Parathyroid adenoma (tissue), 2 donors: ENCODE measurements at regions not wholly inside any gene's neighbourhood (a gene's known extent, or its start where the extent isn't known, plus 50 kb on each side); places are given as distances from the start of the nearest gene placed in this dataset.
A peak's percentile ranks its signal among the peaks of the same experiment; 100 is the strongest.

ENCODE experiments used
- H2AFZ ChIP-seq: fragments of 300-600 bp; sonication (generic); one replicate; pipeline ENCODE4 v1.7.0; 2017; ENCODE audit warnings: antibody characterized with exemption, mild to moderate bottlenecking
- H3K27ac ChIP-seq: fragments of 300-600 bp; sonication (generic); one replicate; pipeline ENCODE4 v1.7.0; 2017
- H3K27me3 ChIP-seq: fragments of 300-600 bp; sonication (generic); one replicate; pipeline ENCODE4 v1.7.0; 2017; ENCODE audit warnings: low read length; ENCODE audit not compliant: control insufficient read depth, insufficient read depth
- H3K36me3 ChIP-seq: fragments of 300-600 bp; sonication (generic); one replicate; pipeline ENCODE4 v1.7.0; 2017; ENCODE audit warnings: low read length; ENCODE audit not compliant: control insufficient read depth, insufficient read depth
- H3K4me1 ChIP-seq: fragments of 300-600 bp; sonication (generic); one replicate; pipeline ENCODE4 v1.7.0; 2017; ENCODE audit warnings: control low read depth
- H3K4me2 ChIP-seq: fragments of 300-600 bp; sonication (generic); one replicate; pipeline ENCODE4 v1.7.0; 2017; ENCODE audit warnings: low read length
- H3K4me3 ChIP-seq: fragments of 300-600 bp; sonication (generic); one replicate; pipeline ENCODE4 v1.7.0; 2017; ENCODE audit warnings: low read depth, low read length
- H3K79me2 ChIP-seq: fragments of 300-600 bp; sonication (generic); one replicate; pipeline ENCODE4 v1.7.0; 2017; ENCODE audit warnings: control low read depth
- H3K9ac ChIP-seq: fragments of 300-600 bp; sonication (generic); one replicate; pipeline ENCODE4 v1.7.0; 2017; ENCODE audit warnings: mild to moderate bottlenecking
- H3K9me3 ChIP-seq: fragments of 300-600 bp; sonication (generic); one replicate; pipeline ENCODE4 v1.7.0; 2017; ENCODE audit warnings: low read length; ENCODE audit not compliant: control insufficient read depth
- TF ChIP-seq, protein P1 (sequence below): fragments of 300-600 bp; sonication (generic); IDR thresholded peaks from one replicate; pipeline ENCODE4 v1.7.0; 2017; ENCODE audit warnings: antibody characterized with exemption, mild to moderate bottlenecking
- donor health status: primary hyperparathyroidism.

DNA sequence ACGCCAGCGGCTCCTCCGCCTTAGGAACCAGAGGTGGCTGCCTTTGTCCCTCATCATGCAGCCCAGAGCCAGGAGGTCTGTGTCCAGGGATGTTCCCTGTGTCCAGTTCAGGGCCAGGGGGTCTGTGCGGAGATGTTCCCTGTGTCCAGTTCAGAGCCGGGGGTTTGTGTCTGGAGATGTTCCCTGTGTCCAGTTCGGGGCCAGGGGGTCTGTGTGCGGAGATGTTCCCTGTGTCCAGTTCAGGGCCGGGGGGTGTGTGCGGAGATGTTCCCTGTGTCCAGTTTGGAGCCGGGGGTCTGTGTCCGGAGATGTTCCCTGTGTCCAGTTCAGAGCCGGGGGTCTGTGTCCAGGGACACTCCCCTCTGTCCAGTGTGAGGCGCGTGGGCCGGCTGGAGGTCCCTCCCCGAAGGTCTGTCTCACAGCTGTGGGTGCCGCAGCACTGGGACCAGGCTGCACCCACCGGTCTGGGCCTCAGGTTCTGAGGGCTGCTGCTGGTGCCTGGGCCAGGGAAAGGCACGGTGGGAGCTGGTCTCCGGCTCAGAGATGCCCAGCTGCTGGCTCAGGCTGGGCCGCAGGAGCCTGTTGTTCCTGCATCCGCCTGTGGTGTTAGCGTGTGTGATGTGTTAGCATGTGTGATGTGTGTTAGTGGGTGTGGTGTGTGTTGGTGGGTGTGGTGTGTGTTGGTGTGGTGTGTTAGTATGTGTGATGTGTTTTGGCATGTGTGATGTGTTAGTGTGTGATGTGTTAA, 67.9 kb upstream of the CFAP46 start:
- Histone ChIP-seq H3K9me3 (no peaks in the 10 kb centered on the region), H3K27ac (no peak overlapping the region), H3K9ac (no peak overlapping the region), H3K36me3 (no peaks in the 10 kb centered on the region), H3K4me1 (no peaks in the 10 kb centered on the region), H3K27me3 (no peaks in the 10 kb centered on the region), H3K4me3 (no peak overlapping the region), H3K4me2 (no peak overlapping the region), H3K79me2 (no peaks in the 10 kb centered on the region), H2AFZ (no peak overlapping the region)
- TF ChIP-seq, protein P1, sequence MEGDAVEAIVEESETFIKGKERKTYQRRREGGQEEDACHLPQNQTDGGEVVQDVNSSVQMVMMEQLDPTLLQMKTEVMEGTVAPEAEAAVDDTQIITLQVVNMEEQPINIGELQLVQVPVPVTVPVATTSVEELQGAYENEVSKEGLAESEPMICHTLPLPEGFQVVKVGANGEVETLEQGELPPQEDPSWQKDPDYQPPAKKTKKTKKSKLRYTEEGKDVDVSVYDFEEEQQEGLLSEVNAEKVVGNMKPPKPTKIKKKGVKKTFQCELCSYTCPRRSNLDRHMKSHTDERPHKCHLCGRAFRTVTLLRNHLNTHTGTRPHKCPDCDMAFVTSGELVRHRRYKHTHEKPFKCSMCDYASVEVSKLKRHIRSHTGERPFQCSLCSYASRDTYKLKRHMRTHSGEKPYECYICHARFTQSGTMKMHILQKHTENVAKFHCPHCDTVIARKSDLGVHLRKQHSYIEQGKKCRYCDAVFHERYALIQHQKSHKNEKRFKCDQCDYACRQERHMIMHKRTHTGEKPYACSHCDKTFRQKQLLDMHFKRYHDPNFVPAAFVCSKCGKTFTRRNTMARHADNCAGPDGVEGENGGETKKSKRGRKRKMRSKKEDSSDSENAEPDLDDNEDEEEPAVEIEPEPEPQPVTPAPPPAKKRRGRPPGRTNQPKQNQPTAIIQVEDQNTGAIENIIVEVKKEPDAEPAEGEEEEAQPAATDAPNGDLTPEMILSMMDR: no peak

GRCh38 chr10:133009218-133009950, 67.0 kb upstream of the CFAP46 start:
- Histone ChIP-seq H2AFZ (peak overlapping the region; percentile 11), H3K4me1 (no peaks in the 10 kb centered on the region), H3K4me2 (no peak overlapping the region), H3K27me3 (no peaks in the 10 kb centered on the region), H3K9ac (no peak overlapping the region), H3K36me3 (no peaks in the 10 kb centered on the region), H3K27ac (no peak overlapping the region), H3K9me3 (no peaks in the 10 kb centered on the region), H3K79me2 (no peaks in the 10 kb centered on the region), H3K4me3 (no peak overlapping the region)
- TF ChIP-seq, protein P1: no peak

DNA sequence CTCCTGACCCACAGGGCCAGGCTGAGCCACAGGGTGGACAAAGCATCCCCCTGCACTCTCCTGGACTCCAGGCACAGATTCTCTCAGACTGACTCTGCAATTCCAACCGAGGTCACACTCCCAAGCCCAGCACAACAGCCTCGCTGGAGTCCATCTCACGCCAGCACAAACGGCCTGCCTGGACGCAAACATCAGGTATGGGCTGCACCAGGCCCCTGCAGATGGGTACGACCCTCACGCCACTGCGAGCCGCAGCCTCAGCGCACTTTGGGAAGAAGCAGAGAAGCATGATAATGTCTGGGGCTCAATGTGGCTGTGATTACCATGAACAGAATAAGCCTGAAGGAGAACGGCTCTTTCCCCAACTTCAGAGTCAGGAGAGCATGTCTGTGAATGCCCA, 66.4 kb upstream of the CFAP46 start:
- Histone ChIP-seq H3K27me3 (no peaks in the 10 kb centered on the region), H3K79me2 (no peaks in the 10 kb centered on the region), H3K27ac (no peak overlapping the region), H2AFZ (no peak overlapping the region), H3K36me3 (no peaks in the 10 kb centered on the region), H3K9me3 (no peaks in the 10 kb centered on the region), H3K4me2 (no peak overlapping the region), H3K4me1 (no peaks in the 10 kb centered on the region), H3K9ac (no peak overlapping the region), H3K4me3 (no peak overlapping the region)
- TF ChIP-seq, protein P1: no peak

- no peaks in the 10 kb centered on the region for H3K9me3 ChIP-seq
- H3K4me1 ChIP-seq: no peaks in the 10 kb centered on the region
- no peak overlapping the region for H3K4me2 ChIP-seq
- H2AFZ ChIP-seq: no peak overlapping the region
- H3K9ac ChIP-seq: no peak overlapping the region
- H3K27ac ChIP-seq: no peak overlapping the region
- H3K79me2 ChIP-seq: no peaks in the 10 kb centered on the region
- H3K36me3 ChIP-seq: no peaks in the 10 kb centered on the region
- H3K4me3 ChIP-seq: no peak overlapping the region
- TF ChIP-seq, protein P1: no peak
- H3K27me3 ChIP-seq: no peaks in the 10 kb centered on the region
These were observed 65.8 kb upstream of the CFAP46 start for GRCh38 chr10:133008196-133008595.
